IMR-90 (cell line): ENCODE measurements at regions not wholly inside any gene's neighbourhood (a gene's known extent, or its start where the extent isn't known, plus 50 kb on each side); places are given as distances from the start of the nearest gene placed in this dataset.

Source experiments
- CTCF ChIP-seq: conservative IDR thresholded peaks from 2 replicates; pipeline ENCODE4 v1.5.1; 2012; ENCODE audit warnings: mild to moderate bottlenecking, low read depth, low read length, improper control_type of control experiment
- FOS ChIP-seq: fragments of 150-350 bp; IDR thresholded peaks from 2 replicates; pipeline ENCODE4 v1.6.1; 2016; ENCODE audit warnings: low read depth, low read length
- MAFK ChIP-seq: IDR thresholded peaks from 2 replicates; pipeline ENCODE4 v1.6.1; 2012; ENCODE audit warnings: low read depth, low read length, improper control_type of control experiment
- POLR2A ChIP-seq: IDR thresholded peaks from 2 replicates; pipeline ENCODE4 v1.6.1; 2012; ENCODE audit warnings: mild to moderate bottlenecking, low read depth, low read length
- RAD21 ChIP-seq: IDR thresholded peaks from 2 replicates; pipeline ENCODE4 v1.6.1; 2012; ENCODE audit warnings: low read length, improper control_type of control experiment
- RFX5 ChIP-seq: IDR thresholded peaks from 2 replicates; pipeline ENCODE4 v1.8.0; 2012; ENCODE audit warnings: low read depth, mild to moderate bottlenecking, low read length, moderate library complexity
- TF ChIP-seq, protein P1 (sequence below): fragments of 150-350 bp; IDR thresholded peaks from 2 replicates; pipeline ENCODE4 v1.6.1; 2017; ENCODE audit warnings: mild to moderate bottlenecking, antibody characterized with exemption, low read length, low read depth

GRCh38 chr7:1344421-1344820 lies 111.7 kb downstream of the UNCX start:
- TF ChIP-seq FOS: no peak
- TF ChIP-seq RFX5: no peak
- no peak for TF ChIP-seq CTCF
- no peak for TF ChIP-seq POLR2A
- no peak for TF ChIP-seq MAFK
- TF ChIP-seq, protein P1, sequence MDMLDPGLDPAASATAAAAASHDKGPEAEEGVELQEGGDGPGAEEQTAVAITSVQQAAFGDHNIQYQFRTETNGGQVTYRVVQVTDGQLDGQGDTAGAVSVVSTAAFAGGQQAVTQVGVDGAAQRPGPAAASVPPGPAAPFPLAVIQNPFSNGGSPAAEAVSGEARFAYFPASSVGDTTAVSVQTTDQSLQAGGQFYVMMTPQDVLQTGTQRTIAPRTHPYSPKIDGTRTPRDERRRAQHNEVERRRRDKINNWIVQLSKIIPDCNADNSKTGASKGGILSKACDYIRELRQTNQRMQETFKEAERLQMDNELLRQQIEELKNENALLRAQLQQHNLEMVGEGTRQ: no peak
- no peak for TF ChIP-seq RAD21
